Adipocyte (in vitro differentiated cells): ENCODE measurements at regions not wholly inside any gene's neighbourhood (a gene's known extent, or its start where the extent isn't known, plus 50 kb on each side); places are given as distances from the start of the nearest gene placed in this dataset.

Experiments
- DNase-seq: peaks from one replicate; pipeline ENCODE4 v3.0.0-alpha.2; 2015; ENCODE audit warnings: low read depth
- H3K27me3 ChIP-seq: replicated peaks from 2 replicates; pipeline ENCODE4 v1.7.0; 2013; ENCODE audit warnings: mild to moderate bottlenecking, low read length, moderate library complexity; ENCODE audit not compliant: control insufficient read depth, insufficient read depth
- H3K36me3 ChIP-seq: 2 replicates; pipeline ENCODE4 v1.7.0; 2013; ENCODE audit warnings: low read length, mild to moderate bottlenecking, moderate library complexity; ENCODE audit not compliant: control insufficient read depth, insufficient read depth, severe bottlenecking
- H3K4me1 ChIP-seq: 2 replicates; pipeline ENCODE4 v1.7.0; 2013; ENCODE audit warnings: mild to moderate bottlenecking, low read length, moderate library complexity; ENCODE audit not compliant: control insufficient read depth, insufficient read depth
- H3K4me3 ChIP-seq: 2 replicates; pipeline ENCODE4 v1.7.0; 2013; ENCODE audit warnings: mild to moderate bottlenecking, low read length, moderate library complexity
- H3K9ac ChIP-seq: 2 replicates; pipeline ENCODE4 v1.7.0; 2013; ENCODE audit warnings: mild to moderate bottlenecking, low read length, moderate library complexity
- H3K9me3 ChIP-seq: 2 replicates; pipeline ENCODE4 v1.7.0; 2013; ENCODE audit warnings: mild to moderate bottlenecking, low read length, moderate library complexity; ENCODE audit not compliant: control insufficient read depth

DNA sequence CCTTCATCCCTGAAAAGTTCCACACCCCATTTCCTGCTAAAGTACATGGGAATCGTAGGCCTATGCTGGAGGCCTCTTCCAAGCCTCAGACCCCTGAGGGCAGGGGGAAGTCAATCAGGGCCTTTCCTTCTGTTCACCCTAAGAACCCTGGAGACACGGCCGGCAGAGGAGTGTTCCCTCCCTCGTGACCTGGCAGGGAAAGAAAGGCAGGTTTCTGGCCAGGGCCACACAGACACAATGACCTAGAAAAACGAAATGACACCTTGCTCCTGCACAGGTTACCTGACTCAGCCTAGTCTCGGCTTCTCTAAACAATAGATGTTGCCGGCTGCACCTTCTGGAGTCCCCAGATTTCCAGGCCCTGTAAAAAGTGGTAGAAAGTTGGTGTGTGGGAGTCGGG, 60.6 kb upstream of the CADM1 start:
- no peak overlapping the region for H3K9ac ChIP-seq
- H3K27me3 ChIP-seq, result peaks cover 6% of the 10 kb centered on the region
- H3K36me3 ChIP-seq, result no peaks in the 10 kb centered on the region
- no peak for DNase-seq
- no peaks in the 10 kb centered on the region for H3K4me1 ChIP-seq
- no peak overlapping the region for H3K4me3 ChIP-seq
- H3K9me3 ChIP-seq, result no peaks in the 10 kb centered on the region

DNA sequence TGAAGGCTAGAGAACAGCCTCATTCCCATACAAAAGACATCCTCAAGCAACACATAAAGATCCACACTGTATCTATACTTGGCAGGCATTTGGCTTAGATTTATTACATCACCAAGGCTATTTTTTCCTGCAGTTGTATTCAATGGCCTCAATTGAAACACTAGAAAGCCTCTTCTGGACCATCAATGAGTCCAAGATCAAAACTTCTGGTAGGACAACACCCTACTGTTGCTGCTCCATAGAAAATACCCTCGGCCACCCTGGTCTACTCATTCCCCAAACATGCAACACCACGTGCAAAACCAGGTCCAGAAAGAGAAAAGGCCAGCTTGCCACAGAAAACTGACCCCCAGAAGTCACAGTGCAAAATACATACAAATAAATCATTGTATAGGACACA, 56.9 kb upstream of the CADM1 start:
- Histone ChIP-seq H3K9ac (no peak overlapping the region), H3K4me1 (no peaks in the 10 kb centered on the region), H3K9me3 (peaks cover 3% of the 10 kb centered on the region), H3K4me3 (no peak overlapping the region), H3K36me3 (no peaks in the 10 kb centered on the region), H3K27me3 (no peaks in the 10 kb centered on the region)
- DNase-seq, result no peak

DNA sequence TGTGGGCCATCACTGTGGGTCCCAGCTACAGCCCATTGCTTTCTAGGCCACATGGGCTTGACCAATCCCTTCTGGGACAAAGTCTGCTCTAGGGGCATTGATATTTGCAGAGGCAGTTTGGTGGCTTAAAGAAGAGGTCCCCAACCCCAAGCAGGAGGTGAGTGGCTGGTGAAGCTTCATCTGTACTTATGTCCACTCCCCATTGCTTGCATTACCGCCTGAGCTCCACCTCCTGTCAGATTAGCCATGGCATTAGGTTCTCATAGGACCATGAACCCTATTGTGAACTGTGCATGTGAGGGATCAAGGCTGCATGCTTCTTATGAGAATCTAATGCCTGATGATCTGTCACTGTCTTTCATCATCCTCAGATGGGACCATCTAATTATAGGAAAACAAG, 54.4 kb upstream of the CADM1 start:
- Histone ChIP-seq H3K9me3 (peaks cover 3% of the 10 kb centered on the region), H3K9ac (no peak overlapping the region), H3K36me3 (no peaks in the 10 kb centered on the region), H3K27me3 (no peaks in the 10 kb centered on the region), H3K4me1 (no peaks in the 10 kb centered on the region), H3K4me3 (no peak overlapping the region)
- no peak for DNase-seq

DNA sequence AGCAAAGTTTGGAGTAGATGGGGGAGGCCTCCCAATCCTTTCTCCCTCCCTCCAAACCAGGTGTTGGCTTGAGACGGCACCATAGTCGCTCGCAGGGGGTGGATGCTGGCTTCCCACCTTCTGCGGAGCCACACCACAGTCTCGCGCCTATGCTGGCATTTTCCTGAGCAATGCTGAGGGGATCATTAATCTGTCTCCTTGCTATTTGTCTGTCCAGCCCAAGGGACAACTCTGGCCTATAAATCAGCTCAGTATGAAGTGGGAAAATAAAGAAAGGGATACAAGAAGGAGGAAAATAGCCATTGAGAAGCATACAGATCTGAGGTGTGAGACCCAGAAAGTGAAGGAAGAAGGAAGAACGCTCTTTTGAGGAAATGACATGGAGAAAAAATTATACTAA, 53.5 kb upstream of the CADM1 start:
- Histone ChIP-seq H3K9me3 (peaks cover 3% of the 10 kb centered on the region), H3K4me3 (no peak overlapping the region), H3K27me3 (no peaks in the 10 kb centered on the region), H3K9ac (no peak overlapping the region), H3K36me3 (no peaks in the 10 kb centered on the region), H3K4me1 (no peaks in the 10 kb centered on the region)
- DNase-seq, result no peak

DNA sequence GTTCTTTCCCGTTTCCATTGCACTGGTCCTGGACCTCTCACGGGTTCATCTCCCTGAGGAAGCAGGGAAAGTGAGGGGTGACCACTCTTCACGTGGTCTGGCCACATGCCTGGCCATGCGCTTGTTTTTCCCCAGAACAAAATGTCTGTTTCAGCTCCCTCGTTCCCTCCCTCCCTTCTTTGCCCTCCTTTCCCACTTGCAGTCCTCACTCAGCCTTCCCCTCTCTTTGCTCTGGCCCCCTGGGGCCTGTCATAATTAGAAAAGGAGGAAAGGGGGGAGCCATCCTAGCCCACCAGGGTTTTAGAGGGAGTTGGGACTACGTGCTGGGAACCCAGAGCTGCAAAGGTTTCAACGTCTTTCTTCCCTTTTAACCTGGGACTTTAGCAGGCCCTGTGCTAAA, 52.8 kb upstream of the CADM1 start:
- Histone ChIP-seq H3K4me3 (no peak overlapping the region), H3K9me3 (peaks cover 3% of the 10 kb centered on the region)
- no peak for DNase-seq

DNA sequence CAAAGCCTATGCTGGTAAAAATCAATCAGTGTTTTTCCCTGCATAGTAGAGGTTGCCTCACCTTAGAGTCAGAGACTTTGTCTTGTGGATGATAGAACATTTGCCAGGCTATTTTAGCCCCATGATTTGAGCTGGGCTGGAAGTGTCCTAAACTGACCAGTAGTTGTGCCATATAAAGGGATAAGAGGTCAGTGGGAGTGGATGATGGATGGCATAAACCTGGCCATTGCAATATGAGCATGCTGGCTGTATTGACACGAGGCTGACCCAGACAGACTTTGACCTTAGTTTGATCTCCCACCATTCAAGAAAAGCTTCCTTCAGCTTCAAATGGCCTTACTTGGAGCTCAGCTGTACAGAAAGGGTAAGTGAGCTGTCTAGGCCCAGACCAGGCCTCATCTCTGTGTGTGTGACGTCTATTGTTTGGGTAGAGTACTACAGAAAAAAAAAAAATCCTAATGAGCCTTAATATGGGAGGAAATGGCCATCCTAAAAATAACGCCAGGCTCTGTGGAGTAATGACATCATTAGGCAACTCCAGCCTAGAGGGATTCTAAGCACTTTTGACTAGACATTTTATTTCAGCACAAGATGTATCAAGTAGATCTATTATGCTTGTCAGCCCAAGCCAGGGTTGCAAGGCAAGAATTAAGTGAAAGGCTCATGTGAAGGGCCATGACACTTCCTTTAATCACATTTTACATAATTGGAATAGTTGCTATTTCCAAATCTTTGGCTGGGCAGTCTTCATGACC, 51.3 kb upstream of the CADM1 start:
- no peak overlapping the region for H3K9ac ChIP-seq
- no peaks in the 10 kb centered on the region for H3K4me1 ChIP-seq
- H3K9me3 ChIP-seq, result peaks cover 3% of the 10 kb centered on the region
- no peaks in the 10 kb centered on the region for H3K27me3 ChIP-seq
- no peak for DNase-seq
- H3K4me3 ChIP-seq, result no peak overlapping the region
- no peaks in the 10 kb centered on the region for H3K36me3 ChIP-seq

More for the DNA sequence above, 52.8 kb upstream of the CADM1 start:
- H3K4me1 ChIP-seq, result no peaks in the 10 kb centered on the region
- no peaks in the 10 kb centered on the region for H3K27me3 ChIP-seq
- no peak overlapping the region for H3K9ac ChIP-seq
- no peaks in the 10 kb centered on the region for H3K36me3 ChIP-seq
